Cerebellar cortex (tissue), 1 donor: ENCODE measurements at regions not wholly inside any gene's neighbourhood (a gene's known extent, or its start where the extent isn't known, plus 50 kb on each side); places are given as distances from the start of the nearest gene placed in this dataset.

Experiments used
- DNase-seq: peaks from one replicate; pipeline ENCODE4 v3.0.0-alpha.2; 2015; ENCODE audit warnings: low spot score

DNA sequence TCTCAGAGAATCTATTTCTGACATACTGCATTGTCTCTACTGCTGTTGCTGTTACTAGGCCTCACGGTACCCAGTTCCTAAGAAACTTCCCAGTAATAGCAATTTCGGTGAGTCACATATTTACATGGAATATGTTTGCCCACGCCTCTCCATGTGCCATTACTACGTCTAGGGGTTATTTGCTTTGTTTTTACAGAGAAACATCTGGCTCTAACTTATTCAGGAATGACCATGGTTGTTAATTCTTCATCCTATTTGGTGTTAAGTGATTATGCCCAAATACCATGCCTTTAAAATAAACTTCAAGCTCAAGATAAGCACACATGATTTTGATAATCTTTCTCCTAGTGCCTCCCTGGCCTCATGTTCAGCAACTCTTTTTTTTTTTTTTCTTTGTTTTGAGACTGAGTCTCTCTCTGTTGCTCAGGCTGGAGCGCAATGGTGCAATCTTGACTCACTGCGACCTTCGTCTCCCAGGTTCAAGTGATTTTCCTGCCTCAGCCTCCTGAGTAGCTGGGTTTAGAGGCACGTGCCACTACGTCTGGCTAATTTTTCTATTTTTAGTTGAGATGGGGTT, 101.0 kb upstream of the HS3ST1 start:
- no peak for DNase-seq

DNA sequence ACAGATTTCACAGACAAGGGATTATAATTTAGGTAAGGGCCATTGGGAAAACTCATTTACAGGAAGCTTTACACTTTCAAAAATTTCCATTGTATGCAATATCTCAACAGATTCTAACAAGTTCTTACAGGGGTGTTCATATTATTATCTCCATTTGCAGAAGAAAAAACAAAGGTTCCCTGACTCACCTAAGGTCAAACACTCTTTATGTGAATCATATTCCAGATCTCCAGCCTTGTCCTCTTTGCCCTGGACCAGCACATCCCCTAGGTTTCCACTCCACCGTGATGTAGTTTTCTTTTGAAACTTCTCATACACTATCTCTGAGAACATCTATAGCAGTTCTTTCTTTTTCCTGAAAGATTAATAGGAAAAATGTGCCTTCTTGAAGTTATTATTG, 96.4 kb upstream of the HS3ST1 start:
- DNase-seq, result no peak

DNA sequence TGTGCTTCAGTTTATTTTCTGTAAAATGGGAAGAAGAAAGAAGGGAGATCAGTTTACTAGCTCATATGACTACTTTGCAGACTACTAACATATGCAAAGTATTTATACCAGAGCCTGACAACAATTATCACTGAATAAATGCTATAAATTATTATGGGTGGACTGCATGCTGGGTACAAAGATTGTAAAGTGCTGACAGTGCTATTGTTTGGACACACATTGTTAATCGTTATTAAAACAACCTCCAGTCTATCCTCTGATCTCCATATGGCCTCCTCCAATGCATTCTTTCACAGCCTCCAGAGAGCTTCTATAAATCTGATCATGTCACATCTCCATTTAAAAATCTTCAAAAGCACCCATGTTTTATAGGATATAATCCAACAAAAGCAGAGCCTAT, 90.1 kb upstream of the HS3ST1 start:
- DNase-seq, result no peak

DNA sequence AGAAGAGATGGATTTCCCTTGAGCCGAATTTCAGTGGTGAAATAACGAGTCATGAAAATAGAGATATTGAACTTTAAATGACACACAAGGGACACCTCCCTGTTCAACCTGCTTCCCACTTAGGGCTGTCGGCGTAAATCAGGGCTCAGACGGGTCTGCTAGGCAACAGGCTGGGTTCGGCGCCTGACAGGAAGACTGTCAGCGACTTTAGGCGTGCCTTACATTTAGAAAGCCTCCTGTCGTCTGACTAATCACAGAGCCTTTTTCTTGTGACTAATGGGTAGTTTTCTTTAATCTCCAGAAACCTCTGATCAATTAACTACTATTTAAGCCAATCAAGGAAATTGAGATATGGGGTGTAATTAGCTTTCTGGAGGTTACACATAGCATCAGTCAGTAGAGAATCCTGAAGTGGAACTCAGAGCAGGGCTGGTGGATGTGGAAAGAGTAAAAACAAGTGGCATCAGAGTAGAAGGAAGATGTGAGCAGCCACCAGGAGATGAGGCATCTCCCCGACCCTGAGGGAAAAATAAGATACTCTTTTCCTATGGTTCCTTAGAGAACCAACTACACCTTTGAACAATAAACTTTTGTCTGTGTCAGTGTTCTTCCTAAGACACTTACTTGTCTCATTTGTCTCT, 86.2 kb upstream of the HS3ST1 start:
- DNase-seq, result no peak

DNA sequence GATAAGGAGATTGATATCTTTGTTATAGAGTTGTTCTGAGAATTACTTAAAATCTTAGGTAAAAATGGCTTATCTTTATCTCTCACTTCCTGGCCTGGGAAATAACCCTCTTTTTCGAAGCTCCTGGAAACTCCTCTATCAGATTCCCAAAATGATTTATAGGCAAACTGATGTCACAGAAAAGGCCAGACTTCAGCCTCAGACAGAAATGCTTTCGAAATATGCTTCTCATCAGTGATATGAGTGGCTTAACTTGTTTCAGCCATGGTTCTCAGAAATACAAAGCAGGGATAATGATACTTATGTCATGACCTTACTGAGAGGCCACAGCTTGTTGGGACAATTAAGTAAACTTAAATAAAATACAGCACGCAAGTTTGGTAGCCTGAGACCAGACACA, 85.3 kb upstream of the HS3ST1 start:
- DNase-seq, result no peak

DNA sequence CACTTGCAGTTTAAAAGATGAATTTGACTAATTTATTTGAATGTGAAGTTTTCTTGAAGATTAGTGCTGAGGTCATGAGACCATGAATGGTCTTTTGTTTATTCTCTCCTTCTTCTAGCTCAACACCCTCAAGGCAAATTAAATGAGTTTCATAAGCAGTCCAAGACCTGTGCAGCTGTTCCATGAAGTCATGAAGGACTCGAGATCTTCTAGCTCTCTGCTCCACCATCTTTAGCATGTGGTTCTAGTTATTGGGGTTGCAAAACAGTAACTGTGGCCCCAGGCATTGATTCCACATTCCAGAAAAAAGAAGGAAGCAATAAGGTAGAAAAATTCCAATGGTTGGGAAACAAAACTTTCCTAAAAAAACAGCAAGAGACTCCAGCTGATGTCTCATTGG, 84.2 kb upstream of the HS3ST1 start:
- DNase-seq, result no peak

DNA sequence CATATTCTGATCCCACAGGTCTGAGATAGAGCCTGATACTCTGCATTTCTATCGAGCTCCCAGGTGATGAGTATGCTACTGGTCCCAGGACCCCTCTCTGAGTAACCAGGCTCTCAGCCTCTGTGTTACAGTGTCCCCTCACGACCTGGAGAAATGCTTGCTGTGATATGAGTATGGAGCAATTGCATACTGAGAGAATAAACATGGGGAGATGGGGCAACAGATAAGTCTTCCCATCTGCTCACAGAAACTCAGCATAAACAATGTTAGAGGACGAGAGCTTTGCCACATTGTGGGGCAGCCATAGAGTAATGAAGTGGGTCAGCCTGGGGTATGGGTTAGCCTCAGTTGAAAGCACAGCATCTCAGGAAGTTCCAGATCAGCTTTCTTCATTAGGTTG, 82.6 kb upstream of the HS3ST1 start:
- DNase-seq, result no peak

DNA sequence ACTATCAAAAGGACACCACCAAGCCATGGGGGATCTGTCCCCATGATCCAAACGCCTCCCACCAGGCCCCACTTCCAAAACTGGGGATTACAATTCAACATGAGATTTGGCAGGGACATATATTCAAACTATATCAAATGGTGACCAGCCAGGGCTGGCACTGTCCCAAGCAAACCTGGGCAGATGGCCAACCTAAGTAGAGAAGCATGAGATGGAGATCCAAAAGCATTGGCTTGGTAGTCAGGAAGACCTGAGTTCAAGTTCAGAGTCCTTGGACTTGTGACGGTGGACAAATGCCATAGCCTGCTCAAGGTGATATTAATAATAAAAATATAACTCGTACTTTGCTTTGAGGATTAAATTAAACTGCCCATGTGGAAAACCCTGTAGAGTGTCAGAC, 79.2 kb upstream of the HS3ST1 start:
- no peak for DNase-seq

DNA sequence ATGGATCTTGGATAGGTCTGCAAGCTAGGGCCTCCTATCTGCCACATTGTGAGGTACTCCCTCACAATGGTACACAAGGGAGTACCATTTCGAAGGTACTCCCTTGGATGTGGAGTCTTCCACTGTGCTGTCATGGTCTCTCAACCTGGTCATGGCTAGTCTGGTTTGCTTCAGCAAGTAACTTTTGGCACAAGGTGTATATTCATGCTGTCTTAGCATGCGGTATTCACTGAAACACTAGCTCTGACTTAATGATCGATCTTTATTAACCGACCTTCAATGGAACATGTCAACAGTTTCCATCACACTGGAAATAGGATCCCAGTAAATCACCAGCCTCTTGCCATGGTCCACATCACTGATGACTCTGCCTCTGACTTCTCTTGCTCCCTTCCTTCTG, 77.5 kb upstream of the HS3ST1 start:
- DNase-seq, result no peak

DNA sequence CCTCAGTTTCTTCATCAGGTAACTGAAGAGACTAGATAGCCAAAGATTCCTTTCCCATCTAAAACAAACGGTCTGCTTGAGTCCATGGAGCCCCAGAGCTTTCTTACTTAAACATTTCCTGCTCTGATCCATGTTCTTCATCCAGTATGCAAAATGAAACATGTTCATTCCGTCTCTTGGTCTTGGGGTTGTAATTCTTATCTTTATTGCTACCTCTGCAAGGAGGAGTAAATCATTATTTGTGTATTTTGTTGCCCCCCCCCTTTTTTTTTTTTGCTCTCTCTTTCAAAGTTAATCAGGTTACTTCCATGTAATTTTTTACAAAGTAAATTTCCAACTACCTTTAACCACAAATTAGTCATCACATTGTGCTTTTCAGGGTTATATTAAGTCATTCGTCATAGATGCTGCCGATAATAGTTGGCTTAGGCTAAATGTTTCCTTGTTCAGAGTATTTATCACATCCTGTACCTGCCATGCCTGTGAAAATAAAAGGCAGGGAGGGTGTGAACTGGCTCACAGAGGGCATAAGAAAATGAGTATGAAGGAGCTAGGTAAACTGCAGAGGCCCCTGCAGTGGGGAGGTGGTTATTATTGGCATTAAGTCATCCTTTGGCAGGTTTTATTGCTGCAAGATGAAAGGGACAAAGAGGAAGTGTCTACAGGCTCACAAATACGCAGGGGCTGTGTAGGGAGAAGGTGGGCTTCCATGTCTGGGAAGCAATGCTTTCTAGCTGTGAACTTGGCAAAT, 76.7 kb upstream of the HS3ST1 start:
- DNase-seq, result no peak

DNA sequence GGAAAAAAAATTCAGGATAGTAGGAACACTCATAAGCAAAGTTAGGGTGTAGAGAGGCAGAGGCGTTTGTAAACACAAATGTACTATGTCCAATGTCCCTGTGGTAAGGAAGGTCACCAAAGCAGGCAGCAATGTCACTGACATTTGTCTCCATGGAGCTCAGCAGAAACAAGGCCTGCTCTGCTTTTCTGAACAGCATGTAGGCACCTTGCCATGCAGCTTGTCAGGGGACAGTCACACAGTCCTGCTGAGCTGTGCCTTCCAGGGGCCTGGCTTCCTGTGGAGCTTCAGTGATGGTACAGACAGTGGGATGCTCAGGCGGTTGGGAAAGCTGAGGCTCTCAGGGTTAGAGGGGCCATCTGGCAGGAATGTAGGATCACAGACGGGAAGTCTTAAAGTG, 74.5 kb upstream of the HS3ST1 start:
- no peak for DNase-seq

DNA sequence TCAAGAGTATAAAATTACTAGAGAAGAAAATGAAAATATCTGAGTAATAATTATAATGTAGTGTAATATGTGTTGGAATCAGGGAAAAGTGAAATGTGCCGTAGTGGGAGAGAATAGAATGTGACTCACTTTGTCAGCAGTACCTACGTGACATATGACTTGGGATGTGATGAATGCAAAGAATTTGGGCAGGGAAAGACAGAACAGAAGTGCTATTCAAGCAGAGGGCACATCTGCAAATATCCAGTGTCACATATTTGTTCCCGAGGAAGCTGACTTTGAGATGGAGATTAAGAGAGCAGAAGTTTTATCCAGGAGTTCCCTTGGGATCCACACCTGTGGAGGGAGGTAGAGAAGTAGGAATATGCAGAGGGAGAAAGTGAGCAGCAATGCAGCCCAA, 69.3 kb upstream of the HS3ST1 start:
- DNase-seq, result no peak

DNA sequence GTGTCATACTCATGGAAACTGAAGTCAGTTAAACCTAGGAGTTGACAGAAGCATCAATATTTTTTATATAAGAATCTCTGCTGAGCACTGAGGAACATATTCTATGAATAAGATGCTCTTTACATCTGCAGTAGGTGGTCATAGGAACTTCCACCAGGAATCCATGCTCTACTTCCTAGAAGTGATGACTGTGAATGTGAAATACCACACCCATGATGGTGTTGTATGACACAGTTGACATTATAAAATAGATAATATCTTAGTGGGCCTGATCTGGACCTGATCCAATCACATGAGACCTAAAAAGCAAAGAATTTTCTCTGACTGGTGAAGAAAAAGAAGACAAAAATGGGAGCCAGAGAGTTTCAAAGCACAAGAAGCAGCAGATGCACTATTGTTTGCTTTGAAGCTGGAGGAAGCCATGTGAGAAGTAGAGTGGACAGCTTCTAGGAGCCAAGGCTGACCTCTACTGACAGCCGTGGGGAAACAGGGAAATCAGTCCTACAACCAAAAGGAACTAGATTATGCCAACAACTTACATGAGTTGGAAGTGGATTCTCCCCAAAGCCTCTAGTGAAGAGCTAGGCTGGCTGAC, 68.6 kb upstream of the HS3ST1 start:
- no peak for DNase-seq

DNA sequence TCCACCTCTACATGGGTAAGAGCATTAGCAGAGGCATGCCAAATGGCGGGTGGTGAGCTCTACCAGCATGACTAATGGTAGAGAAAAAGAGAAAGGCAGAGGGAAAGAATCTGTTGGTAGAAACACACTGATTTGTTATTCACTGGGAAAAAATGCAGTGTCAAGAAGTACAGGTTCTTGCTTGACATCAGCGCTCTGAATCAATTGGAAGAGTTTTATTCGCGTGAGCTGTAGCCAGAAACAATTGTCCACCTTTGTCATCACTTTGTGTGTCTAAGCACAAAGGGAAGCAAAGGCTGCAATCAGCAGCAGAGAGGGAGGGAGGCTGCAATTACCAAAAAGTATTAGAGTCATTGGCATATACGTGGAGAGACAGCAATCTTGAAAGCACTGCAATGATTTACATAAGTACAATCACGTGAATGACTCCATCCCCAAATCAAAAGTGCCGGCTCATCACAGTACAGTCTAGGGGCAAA, 67.7 kb upstream of the HS3ST1 start:
- no peak for DNase-seq

DNA sequence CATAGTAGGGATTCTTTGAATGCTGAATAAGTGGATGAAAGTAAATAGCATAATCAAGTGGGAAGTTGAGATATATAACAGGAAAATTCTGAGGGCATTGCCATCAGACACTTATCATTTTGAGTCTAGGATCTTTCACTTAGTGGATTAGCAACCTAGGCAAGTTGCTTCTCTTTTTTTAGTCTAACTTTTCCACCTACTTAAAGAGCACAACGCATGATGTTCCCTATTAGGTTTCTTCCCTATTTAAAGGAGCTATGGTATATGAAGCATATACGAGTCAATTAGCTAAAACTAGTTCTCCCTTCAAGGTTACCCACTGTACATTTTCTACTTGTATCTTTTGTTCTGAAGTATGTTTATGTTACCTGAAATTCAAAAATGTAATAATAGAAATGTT, 67.1 kb upstream of the HS3ST1 start:
- no peak for DNase-seq

DNA sequence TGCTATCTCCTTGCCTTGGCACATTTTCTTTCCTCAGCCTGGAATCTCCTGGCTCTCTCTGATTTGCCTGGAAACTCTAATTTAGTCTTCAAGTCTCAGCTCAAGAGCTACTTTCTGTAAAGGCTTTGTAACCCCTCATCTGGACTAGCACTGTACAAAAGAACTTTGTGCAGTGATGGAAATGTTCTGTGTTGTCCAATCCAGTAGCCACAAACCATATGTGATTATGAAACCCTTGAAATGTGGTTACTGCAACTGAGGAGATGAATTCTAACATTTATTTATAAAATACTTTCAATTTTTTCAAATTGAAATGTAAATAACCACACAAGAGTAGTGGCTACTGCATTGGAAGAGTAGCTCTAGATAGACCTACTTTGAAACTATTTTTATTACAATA, 66.6 kb upstream of the HS3ST1 start:
- DNase-seq, result no peak

DNA sequence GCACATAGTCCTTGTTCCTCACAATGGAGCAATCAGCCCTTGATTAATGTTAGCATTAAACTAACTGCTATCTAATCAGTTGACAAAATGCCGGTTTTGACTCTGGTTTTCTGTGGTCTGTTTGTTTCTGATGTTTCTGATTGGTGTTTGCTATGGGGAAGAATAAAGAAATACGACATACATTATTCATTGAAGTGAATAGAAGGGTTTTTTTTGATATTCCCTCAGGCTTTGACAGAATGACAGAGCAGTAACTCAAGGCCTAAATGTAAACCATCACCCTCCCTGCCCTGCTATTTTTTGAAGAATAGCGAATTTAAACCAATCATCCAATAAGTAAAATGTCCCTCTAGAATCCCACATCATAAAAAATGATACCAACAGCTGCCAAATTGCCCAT, 65.5 kb upstream of the HS3ST1 start:
- no peak for DNase-seq

DNA sequence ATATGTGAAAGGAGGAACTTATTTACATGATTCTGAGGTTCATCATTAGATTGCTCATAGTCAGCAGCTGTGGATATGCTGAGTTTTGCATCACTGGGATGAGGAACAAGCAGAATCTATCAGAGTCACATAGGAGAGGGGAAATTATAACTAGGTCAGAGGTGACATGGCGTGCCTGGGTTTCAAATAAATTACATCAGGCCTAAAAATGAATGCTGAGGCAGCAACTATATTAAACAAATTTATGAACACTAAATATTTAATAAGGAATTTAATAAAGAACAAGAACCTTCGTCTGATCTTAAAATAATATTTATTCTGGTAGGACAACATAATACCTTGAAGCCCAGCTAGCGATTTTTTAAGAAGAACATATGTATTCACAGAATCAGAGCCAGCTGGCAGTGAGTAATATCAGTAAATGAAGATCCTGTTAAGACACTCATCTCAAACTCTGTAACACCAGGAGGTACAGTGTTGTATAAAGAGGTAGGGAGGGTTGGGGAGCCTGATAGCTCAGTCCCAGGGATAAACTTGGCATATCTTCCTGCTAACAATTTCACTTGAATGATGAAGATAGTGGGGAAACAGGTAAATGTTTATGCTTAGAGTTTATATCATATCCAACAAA, 60.9 kb upstream of the HS3ST1 start:
- no peak for DNase-seq

DNA sequence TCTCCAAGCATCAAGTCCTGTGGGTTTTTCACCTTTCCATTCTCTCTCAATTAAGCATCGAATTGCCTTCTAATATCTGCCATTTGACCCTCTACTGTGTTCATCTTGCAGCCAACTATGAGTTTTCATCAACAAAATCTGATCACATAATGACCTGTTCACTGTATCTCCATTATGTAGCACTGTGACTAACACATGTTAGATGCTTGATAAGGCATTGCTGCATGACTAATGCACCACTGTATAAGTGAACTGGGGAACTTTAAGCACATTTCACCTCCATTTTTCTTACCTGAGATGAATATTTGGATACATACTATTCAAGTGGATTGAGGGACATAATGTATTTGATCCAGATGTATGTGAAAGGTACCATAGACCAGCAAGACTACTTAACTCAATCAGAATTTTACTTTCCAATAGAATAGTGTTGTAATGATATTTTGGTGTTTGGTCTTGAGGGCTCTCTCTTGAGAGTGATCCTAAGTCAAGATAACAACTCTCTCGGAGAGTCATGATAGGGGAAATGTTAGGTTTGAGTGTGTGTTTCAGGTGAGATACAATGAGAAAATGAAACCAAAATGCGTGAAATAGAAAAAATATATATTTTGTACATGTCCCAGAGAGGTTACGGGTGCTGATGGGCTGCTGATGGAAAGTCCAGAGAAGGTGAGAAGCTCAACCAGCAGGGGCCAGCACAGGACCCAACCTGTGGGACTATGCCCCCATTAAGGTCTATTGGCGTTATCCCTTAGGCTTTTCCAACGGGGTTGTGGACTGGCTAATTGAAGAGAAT, 60.2 kb upstream of the HS3ST1 start:
- no peak for DNase-seq

DNA sequence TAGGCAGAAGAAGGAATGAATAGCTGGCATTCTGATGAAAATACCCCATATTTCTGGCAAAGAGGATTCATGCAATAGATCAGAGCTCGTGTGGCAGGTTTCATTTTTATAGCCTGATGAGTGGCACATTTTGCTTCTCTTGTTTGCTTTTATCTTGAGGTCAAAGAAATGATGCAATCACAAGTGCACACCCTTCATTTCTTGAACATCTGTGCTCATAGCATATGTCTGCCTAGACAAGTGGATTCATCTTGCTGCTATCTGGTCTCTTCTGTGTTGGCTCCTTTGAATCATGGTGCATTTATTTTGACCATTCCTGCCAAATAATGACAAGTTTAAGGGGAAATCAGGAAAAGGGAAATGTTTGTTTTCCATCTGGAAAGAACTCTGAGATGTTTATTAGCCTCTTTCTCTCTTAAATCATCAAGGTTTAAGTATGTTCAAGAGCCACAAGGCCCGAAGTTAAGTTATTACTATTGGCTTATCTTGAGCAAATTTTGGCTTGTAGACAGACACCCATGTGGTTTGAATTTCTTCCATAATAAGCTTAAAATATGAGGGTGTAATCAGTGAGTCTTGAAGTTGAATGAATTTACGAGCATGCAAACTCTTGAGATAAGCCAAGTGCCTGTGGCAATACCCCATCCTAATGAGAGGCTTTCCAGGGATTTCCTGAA, 59.3 kb upstream of the HS3ST1 start:
- no peak for DNase-seq

DNA sequence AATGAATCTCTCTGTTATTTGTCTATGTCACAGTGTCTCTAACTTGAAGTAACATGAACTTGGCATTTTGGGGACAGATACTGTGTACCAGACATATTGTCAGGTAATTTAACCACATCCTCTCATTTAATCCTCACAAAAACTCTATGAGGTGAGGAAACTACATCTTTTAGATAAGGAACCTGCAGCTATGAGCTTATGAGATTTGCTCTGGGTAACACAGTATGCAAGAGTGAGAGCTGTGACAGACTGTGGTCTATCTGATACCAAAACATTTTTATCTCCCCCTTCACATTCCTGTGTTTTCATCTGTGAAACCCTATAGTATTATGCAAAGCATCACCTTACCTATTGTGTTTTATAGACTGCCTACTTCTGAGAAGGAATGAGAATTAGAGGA, 58.4 kb upstream of the HS3ST1 start:
- no peak for DNase-seq
